T-cell (primary cell): ENCODE measurements at regions not wholly inside any gene's neighbourhood (a gene's known extent, or its start where the extent isn't known, plus 50 kb on each side); places are given as distances from the start of the nearest gene placed in this dataset.

ENCODE experiments used
- ATAC-seq, 4 experiments: fragments of 200-7000 bp in 3 of 4; fragments of 150-1000 bp in 1 of 4; cut with Tn5 transposase; replicated peaks in 1 of 4; 1 replicate in 3 of 4; 2 replicates in 1 of 4; pipeline ENCODE4 v1.10.0; 2021; ENCODE audit warnings: moderate library complexity in 3 of 4, mild to moderate bottlenecking in 2 of 4, moderate number of reproducible peaks in 1 of 4
- CTCF ChIA-PET, 2 donors: fragments of 300-600 bp; sonication (Branson Sonifier 250); formaldehyde crosslinking; loops; one replicate each; lab custom pipeline; 2022; ENCODE audit warnings: antibody characterized with exemption in 2 of 2; lab: Charles Lee
- POLR2A ChIA-PET, 2 donors: fragments of 300-600 bp; sonication (Branson Sonifier 250); formaldehyde crosslinking; loops; one replicate each; lab custom pipeline; 2022; ENCODE audit warnings: antibody characterized with exemption in 2 of 2; lab: Charles Lee
- DNase-seq, 35 experiments: peaks; one replicate each; pipeline versions ENCODE4 v3.0.0 to v3.0.0-alpha.2; 2013 to 2023
- H3K27ac ChIP-seq: one replicate; pipeline ENCODE4 v1.5.1; 2013; ENCODE audit warnings: low read length
- H3K27me3 ChIP-seq, 2 experiments: replicated peaks in 1 of 2; 1 replicate in 1 of 2; 2 replicates in 1 of 2; pipeline versions ENCODE4 v1.6.1 to v1.7.0; 2013; ENCODE audit warnings: low read length in 1 of 2, mixed read lengths in 1 of 2; ENCODE audit not compliant: control insufficient read depth in 2 of 2, insufficient read depth in 2 of 2; ENCODE audit errors: extremely low read depth in 1 of 2
- H3K36me3 ChIP-seq, 2 donors: 1 replicate in 1 of 2; 2 replicates in 1 of 2; pipeline versions ENCODE4 v1.6.1 to v1.7.0; 2013; ENCODE audit warnings: low read length in 1 of 2; ENCODE audit not compliant: control insufficient read depth in 2 of 2, insufficient read depth in 1 of 2; ENCODE audit errors: extremely low read depth in 1 of 2
- H3K4me1 ChIP-seq, 2 experiments: 1 replicate in 1 of 2; 2 replicates in 1 of 2; pipeline versions ENCODE4 v1.6.1 to v1.7.0; 2013; ENCODE audit warnings: low read length in 2 of 2, mixed read lengths in 1 of 2; ENCODE audit not compliant: insufficient read depth in 2 of 2, control insufficient read depth in 1 of 2; ENCODE audit errors: extremely low read depth in 1 of 2
- H3K4me3 ChIP-seq, 2 donors: 1 replicate in 1 of 2; 2 replicates in 1 of 2; pipeline versions ENCODE4 v1.5.1 to v1.7.0; 2013; ENCODE audit warnings: mild to moderate bottlenecking in 2 of 2, low read length in 1 of 2, moderate library complexity in 1 of 2; ENCODE audit not compliant: control insufficient read depth in 1 of 2; ENCODE audit errors: extremely low read depth in 1 of 2
- H3K9me3 ChIP-seq: 2 replicates; pipeline ENCODE4 v1.7.0; 2013
- H3K27ac Mint-ChIP-seq, 2 donors: one replicate each; pipeline ENCODE4 v1.8.0; 2020 to 2021; ENCODE audit warnings: mild to moderate bottlenecking in 2 of 2, mixed read lengths in 2 of 2
- H3K27me3 Mint-ChIP-seq, 2 donors: one replicate each; pipeline ENCODE4 v1.8.0; 2021 to 2022; ENCODE audit warnings: mixed read lengths in 2 of 2
- H3K36me3 Mint-ChIP-seq: one replicate; pipeline ENCODE4 v1.8.0; 2021; ENCODE audit warnings: mixed read lengths
- H3K4me1 Mint-ChIP-seq, 3 donors: one replicate each; pipeline ENCODE4 v1.8.0; 2020 to 2022; ENCODE audit warnings: mixed read lengths in 3 of 3, mild to moderate bottlenecking in 1 of 3
- H3K4me3 Mint-ChIP-seq, 3 donors: one replicate each; pipeline ENCODE4 v1.8.0; 2020 to 2022; ENCODE audit warnings: mild to moderate bottlenecking in 3 of 3, mixed read lengths in 3 of 3, moderate library complexity in 3 of 3
- H3K9me3 Mint-ChIP-seq, 3 donors: one replicate each; pipeline ENCODE4 v1.8.0; 2020 to 2022; ENCODE audit warnings: mixed read lengths in 3 of 3
- WGBS: methylation state at CpG from one replicate; pipeline ENCODE4 v1.1.5; 2013; ENCODE audit warnings: missing lambda C conversion rate; ENCODE audit not compliant: insufficient coverage; 5-methylcytosine and 5-hydroxymethylcytosine counted together

DNA sequence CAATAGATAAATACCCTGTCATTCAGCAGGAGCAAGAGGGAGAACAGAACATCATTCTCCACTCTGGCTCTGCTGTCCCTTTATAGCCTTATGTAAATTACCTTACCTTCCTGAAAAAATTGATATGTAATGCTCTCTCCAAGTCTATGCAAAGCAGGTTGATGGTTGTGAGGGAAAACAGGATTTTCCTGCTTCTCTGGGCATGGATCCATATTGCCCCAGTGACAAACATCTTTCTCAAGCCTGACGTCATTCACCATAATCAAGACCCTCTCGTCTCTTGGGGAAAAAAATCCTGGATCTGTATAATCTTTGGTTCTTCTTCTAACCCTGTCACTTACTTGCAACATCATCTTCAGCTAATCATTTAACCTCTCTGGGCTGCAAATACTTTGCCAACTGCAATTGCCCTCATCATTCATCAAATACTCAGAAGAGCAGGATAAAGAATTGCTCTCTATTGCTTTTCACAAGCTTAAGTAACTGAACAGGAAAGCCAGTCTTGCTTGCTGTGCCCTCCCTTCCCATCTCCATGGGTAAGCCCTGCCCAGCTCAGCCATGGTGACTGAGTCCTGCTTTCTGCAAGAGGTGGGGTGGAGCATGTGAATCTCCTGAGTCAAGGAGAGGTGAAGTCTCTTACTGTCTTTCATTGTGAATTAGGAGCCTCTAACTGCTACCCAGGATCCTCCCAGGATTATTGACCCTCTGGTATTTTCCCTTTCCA, 123.7 kb upstream of the KLF7 start:
- Histone ChIP-seq H3K27me3 (no peaks in the 10 kb centered on the region), H3K4me1 (peaks cover 0 to 4% of the 10 kb centered on the region in 2 experiments), H3K9me3 (no peaks in the 10 kb centered on the region), H3K36me3 (no peaks in the 10 kb centered on the region), H3K4me3 (no peak overlapping the region), H3K27ac (no peak overlapping the region)
- H3K27ac Mint-ChIP-seq, result no peak overlapping the region
- H3K36me3 Mint-ChIP-seq, result no peaks in the 10 kb centered on the region
- no peak overlapping the region for H3K4me3 Mint-ChIP-seq
- DNase-seq, result no peak
- POLR2A ChIA-PET, result no interaction called here
- CTCF ChIA-PET, result interaction anchor here (0.6 to 1.1 kb wide), 2 partner anchors 50 to 64 kb away, joined by 3 read pairs; no protein-coding TSS in a partner anchor
- peaks cover 5 to 17% (median 15%) of the 10 kb centered on the region in 3 donors for H3K4me1 Mint-ChIP-seq
- no peaks in the 10 kb centered on the region for H3K27me3 Mint-ChIP-seq
- ATAC-seq, result no peak
- WGBS, result 70% methylated on average over 2 of the region's 2 CpGs
- H3K9me3 Mint-ChIP-seq, result no peaks in the 10 kb centered on the region

DNA sequence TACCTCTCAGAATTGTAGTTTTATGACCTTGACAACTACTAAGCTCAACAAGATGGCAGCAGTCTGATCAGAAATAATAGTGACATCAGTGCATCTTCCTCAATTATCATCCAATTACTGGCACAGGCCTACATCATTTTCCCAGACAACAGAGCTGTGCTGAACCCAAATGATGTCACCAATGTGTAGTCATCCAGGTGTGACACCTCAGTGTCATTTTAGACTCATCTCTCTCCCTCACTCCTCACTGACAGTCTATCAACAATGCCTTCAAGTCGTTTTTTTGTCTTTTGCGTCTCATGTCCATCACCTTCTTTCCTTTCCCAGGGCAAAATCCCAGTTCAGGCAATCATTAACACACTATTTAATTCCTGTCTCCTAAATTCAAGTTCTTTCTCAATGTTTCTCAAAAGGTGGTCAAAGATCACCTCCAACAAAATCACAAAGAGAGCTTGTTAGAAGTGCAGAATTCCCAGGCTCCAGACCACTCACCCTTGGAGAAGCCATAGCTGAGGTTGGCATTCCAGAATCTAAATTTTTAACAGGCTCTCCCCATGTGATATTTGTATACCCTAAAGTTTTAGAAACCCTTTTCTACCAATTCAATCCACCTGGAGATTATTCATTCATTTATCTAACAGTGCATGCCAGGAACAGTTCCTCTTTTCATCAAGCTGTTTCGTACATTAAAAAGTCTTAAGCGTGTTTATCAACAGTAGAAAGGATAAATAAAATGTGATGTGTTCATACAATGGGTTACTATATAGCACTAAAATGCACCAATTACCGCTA, 125.3 kb upstream of the KLF7 start:
- Histone ChIP-seq H3K9me3 (no peaks in the 10 kb centered on the region), H3K36me3 (no peaks in the 10 kb centered on the region), H3K4me1 (no peaks in the 10 kb centered on the region), H3K4me3 (no peak overlapping the region), H3K27me3 (no peaks in the 10 kb centered on the region), H3K27ac (no peak overlapping the region)
- Mint-ChIP-seq H3K4me1 (peaks cover 0 to 4% (median 2%) of the 10 kb centered on the region in 3 donors), H3K4me3 (no peak overlapping the region), H3K27me3 (no peaks in the 10 kb centered on the region), H3K27ac (no peak overlapping the region), H3K9me3 (no peaks in the 10 kb centered on the region), H3K36me3 (no peaks in the 10 kb centered on the region)
- DNase-seq (no peak), ATAC-seq (no peak)
- ChIA-PET CTCF (no interaction called here), POLR2A (no interaction called here)
- 90% methylated on average over 2 of the region's 5 CpGs for WGBS

DNA sequence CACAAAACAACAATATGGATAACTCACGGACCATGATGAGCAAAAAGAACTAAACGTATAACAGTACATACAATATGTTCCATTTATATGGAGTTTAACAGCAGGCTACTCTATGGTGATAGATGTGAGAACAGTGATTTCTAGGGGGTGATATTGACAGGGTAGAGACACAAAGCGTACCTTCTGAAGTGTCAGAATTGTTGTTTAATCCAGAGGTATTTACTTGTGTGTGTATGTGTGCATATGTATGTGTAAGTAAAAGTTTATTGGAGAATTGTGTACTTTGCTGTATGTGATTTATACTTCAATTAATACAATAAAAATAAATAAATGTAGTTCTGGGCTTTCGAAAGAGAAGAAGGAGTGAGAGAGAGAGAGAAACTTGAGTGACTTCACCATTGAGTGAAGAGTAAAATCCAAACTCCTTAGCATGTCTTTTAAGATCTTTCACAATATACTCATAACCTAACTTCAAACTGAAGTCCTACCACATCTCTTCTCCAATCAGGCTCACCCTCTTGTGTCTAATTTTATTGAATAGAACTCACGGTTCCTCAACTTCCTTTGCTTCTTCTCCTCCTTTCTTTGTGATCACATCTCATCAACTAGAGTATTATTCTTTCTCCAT, 126.0 kb upstream of the KLF7 start:
- no peaks in the 10 kb centered on the region for H3K4me1 Mint-ChIP-seq
- no peaks in the 10 kb centered on the region for H3K36me3 ChIP-seq
- no peaks in the 10 kb centered on the region for H3K4me1 ChIP-seq
- no peaks in the 10 kb centered on the region for H3K36me3 Mint-ChIP-seq
- no peak for DNase-seq
- no peak overlapping the region for H3K27ac ChIP-seq
- peaks cover 0 to 2% of the 10 kb centered on the region in 2 experiments for H3K27me3 ChIP-seq
- POLR2A ChIA-PET, result no interaction called here
- no peak overlapping the region for H3K4me3 Mint-ChIP-seq
- no peak overlapping the region for H3K4me3 ChIP-seq
- H3K9me3 ChIP-seq, result no peaks in the 10 kb centered on the region
- no peaks in the 10 kb centered on the region for H3K9me3 Mint-ChIP-seq
- CTCF ChIA-PET, result no interaction called here
- H3K27me3 Mint-ChIP-seq, result no peaks in the 10 kb centered on the region
- ATAC-seq, result no peak
- WGBS, result 69% methylated on average over 2 of the region's 5 CpGs
- no peak overlapping the region for H3K27ac Mint-ChIP-seq

DNA sequence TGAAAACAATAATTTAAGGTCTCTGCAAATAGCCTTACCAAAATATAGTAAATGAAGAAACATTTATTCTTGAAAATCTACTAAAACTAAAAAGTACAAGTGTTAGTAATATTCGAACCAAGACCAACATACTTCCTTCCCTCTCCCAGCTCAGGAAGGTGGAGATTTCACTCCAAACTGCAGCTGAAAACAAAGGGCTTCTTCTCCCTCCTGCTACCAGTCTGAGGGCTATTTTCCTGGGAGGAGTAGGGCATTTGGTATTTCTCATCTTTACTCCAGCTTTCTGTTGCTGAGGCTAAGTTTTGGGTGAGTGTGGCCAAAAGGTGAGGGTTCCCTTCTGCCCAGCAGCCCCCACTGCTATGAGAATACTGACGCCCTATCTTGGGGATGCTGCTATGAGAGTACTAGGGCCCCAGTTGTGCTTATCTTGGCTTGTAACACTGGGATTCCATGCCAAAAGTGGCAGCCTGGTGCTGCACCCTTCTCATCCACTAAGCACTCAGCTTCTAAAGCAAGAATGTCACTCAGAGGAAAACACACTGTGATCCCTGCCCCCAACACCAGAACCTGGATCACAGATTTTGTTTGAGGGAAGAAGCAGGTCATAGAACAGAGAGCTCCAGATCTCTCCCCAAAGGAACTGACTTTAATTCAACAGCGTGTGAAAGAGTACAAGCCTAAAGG, 130.7 kb upstream of the KLF7 start:
- CTCF ChIA-PET, result interaction anchor here (0.6 kb wide), 2 partner anchors 111 to 195 kb away, joined by 4 read pairs; no protein-coding TSS in a partner anchor

DNA sequence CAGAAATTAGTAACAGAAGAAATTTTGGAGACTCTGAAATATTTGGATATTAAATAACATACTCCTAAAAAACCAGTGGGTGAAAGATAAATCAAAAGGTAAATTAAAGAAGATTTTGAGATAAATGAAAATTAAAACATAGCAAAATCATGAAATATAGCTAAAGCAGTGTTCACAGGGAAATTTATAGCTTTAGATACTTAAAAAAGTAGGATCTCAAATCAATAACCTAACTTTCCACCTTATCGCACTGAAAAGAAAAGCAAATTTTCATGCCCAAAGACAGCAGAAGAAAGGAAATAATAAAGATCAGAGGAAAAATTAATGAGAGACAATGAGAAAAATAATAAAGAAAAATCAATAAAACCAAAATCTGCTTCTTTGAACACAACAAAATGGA, 135.1 kb upstream of the KLF7 start:
- Mint-ChIP-seq H3K27me3 (no peaks in the 10 kb centered on the region), H3K36me3 (no peaks in the 10 kb centered on the region), H3K9me3 (peaks cover 5 to 11% (median 9%) of the 10 kb centered on the region in 3 donors), H3K4me3 (no peak overlapping the region), H3K4me1 (no peaks in the 10 kb centered on the region), H3K27ac (no peak overlapping the region)
- Histone ChIP-seq H3K4me3 (no peak overlapping the region), H3K27ac (no peak overlapping the region), H3K4me1 (no peaks in the 10 kb centered on the region), H3K9me3 (no peaks in the 10 kb centered on the region), H3K36me3 (no peaks in the 10 kb centered on the region), H3K27me3 (peaks cover 0 to 2% of the 10 kb centered on the region in 2 experiments)
- ChIA-PET CTCF (no interaction called here), POLR2A (no interaction called here)
- DNase-seq, result no peak
- WGBS, result no CpG with 5 or more reads among the region's 1 CpG
- ATAC-seq, result no peak

More for the DNA sequence above, 130.7 kb upstream of the KLF7 start:
- Histone ChIP-seq H3K9me3 (no peaks in the 10 kb centered on the region), H3K27ac (no peak overlapping the region), H3K27me3 (peaks cover 0 to 2% of the 10 kb centered on the region in 2 experiments), H3K36me3 (no peaks in the 10 kb centered on the region), H3K4me3 (no peak overlapping the region), H3K4me1 (no peaks in the 10 kb centered on the region)
- no peaks in the 10 kb centered on the region for H3K36me3 Mint-ChIP-seq
- no peaks in the 10 kb centered on the region for H3K27me3 Mint-ChIP-seq
- no peak overlapping the region for H3K27ac Mint-ChIP-seq
- no peaks in the 10 kb centered on the region for H3K4me1 Mint-ChIP-seq
- POLR2A ChIA-PET, result no interaction called here
- ATAC-seq (no peak), DNase-seq (no peak)
- H3K9me3 Mint-ChIP-seq, result peaks cover 5 to 11% (median 9%) of the 10 kb centered on the region in 3 donors
- H3K4me3 Mint-ChIP-seq, result no peak overlapping the region
- 75% methylated on average over 2 of the region's 3 CpGs for WGBS

DNA sequence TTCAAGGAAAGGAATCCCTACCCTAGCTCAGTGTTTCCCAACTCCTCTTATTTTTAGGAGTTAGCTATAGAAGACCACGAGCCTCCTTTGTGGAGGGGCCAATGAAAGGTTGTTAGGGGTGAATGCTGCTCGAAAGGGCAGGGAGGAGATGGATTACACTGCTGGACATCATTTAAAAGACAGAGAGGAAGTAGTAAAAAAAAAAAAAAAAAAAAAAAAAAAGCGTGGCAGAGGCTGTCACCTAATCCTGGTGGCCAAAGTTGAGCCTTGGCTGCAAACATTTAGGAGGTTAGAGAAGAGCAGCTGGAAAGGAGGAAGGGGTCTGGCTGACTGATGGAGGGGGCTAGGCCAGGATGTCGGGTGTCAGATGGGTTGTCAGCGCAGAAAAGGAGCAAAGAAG, 139.0 kb upstream of the KLF7 start:
- Mint-ChIP-seq H3K27me3 (no peaks in the 10 kb centered on the region), H3K4me1 (peaks cover 10 to 15% (median 14%) of the 10 kb centered on the region in 3 donors), H3K9me3 (peaks cover 5 to 9% (median 7%) of the 10 kb centered on the region in 3 donors), H3K4me3 (no peak overlapping the region), H3K27ac (no peak overlapping the region), H3K36me3 (no peaks in the 10 kb centered on the region)
- WGBS, result no CpG with 5 or more reads among the region's 5 CpGs
- ATAC-seq, result no peak
- ChIA-PET POLR2A (interaction anchor here in 1 of 2 donors (0.7 kb wide), 1 partner anchor 22 kb away, joined by 6 read pairs; no protein-coding TSS in a partner anchor), CTCF (interaction anchor here in 1 of 2 donors (0.7 kb wide), 1 partner anchor 73 kb away, joined by 5 read pairs; no protein-coding TSS in a partner anchor)
- Histone ChIP-seq H3K27me3 (no peaks in the 10 kb centered on the region), H3K4me1 (peaks cover 6 to 8% of the 10 kb centered on the region in 2 experiments), H3K9me3 (no peaks in the 10 kb centered on the region), H3K36me3 (no peaks in the 10 kb centered on the region), H3K4me3 (no peak overlapping the region), H3K27ac (no peak overlapping the region)
- DNase-seq, result no peak
